ENCODE measurements at regions not wholly inside any gene's neighbourhood (a gene's known extent, or its start where the extent isn't known, plus 50 kb on each side); places are given as distances from the start of the nearest gene placed in this dataset.

- no peak overlapping the region for H2AFZ ChIP-seq (ENCODE audit: insufficient read depth, low read depth, low read length, poor library complexity, severe bottlenecking)
- no peak for DNase-seq
- H3K4me1 ChIP-seq (ENCODE audit: control insufficient read depth in 1 of 2, insufficient read depth in 2 of 2, low read length in 2 of 2) = no peaks in the 10 kb centered on the region
- no peaks in the 10 kb centered on the region for H3K27me3 ChIP-seq (ENCODE audit: control insufficient read depth in 2 of 2, insufficient read depth in 2 of 2, low read length in 2 of 2)
- no peaks in the 10 kb centered on the region for H3K36me3 ChIP-seq (replicated peaks in 1 of 2; ENCODE audit: control insufficient read depth in 1 of 2, insufficient read depth in 2 of 2, low read length in 2 of 2)
- peaks cover 0 to under 1% (median 0%) of the 10 kb centered on the region in 3 donors for H3K27me3 Mint-ChIP-seq (ENCODE audit: low read depth in 3 of 3)
- H3K79me2 ChIP-seq (ENCODE audit: insufficient read depth, low read length) = no peaks in the 10 kb centered on the region
- no peak overlapping the region for H3K4me3 ChIP-seq (replicated peaks in 1 of 3; ENCODE audit: low read depth in 2 of 3, low read length in 3 of 3)
- intact Hi-C loops (cut with micrococcal nuclease) = no loop called here
- H3K27ac ChIP-seq (ENCODE audit: low read depth in 1 of 2, low read length in 2 of 2) = no peak overlapping the region
- peaks cover 15% of the 10 kb centered on the region for H3K4me1 Mint-ChIP-seq
- H3K27ac Mint-ChIP-seq = peak overlapping the region in 1 of 7 donors; percentile 22
- no peaks in the 10 kb centered on the region for H3K9me3 ChIP-seq (replicated peaks in 1 of 2; ENCODE audit: control insufficient read depth in 1 of 2, insufficient read depth in 1 of 2, low read length in 2 of 2)
- no peaks in the 10 kb centered on the region for H3K36me3 Mint-ChIP-seq
- WGBS (ENCODE audit: insufficient coverage) = 90% methylated on average over 4 of the region's 6 CpGs
- no peak for TF ChIP-seq CTCF (IDR thresholded peaks at IDR 0.05)
- no peak overlapping the region for H3K4me2 ChIP-seq (replicated peaks; ENCODE audit: extremely low read depth, low read length, poor library complexity, severe bottlenecking)
- no peak overlapping the region for H3K9ac ChIP-seq (ENCODE audit: insufficient read depth, low read length, poor library complexity, severe bottlenecking)
- no peaks in the 10 kb centered on the region for H3K9me3 Mint-ChIP-seq
- no peaks in the 10 kb centered on the region for H4K20me1 ChIP-seq (ENCODE audit: insufficient read depth, low read length)
- H3K4me3 Mint-ChIP-seq = no peak overlapping the region
Observed at GRCh38 chr14:22485649-22486048, 103.4 kb downstream of the DAD1 start.

GRCh38 chr14:22485178-22485577 is 103.8 kb downstream of the DAD1 start:
- no peak for TF ChIP-seq CTCF (IDR thresholded peaks at IDR 0.05)
- no peak overlapping the region for H3K27ac ChIP-seq (ENCODE audit: low read depth in 1 of 2, low read length in 2 of 2)
- no peaks in the 10 kb centered on the region for H3K27me3 ChIP-seq (ENCODE audit: control insufficient read depth in 2 of 2, insufficient read depth in 2 of 2, low read length in 2 of 2)
- no peaks in the 10 kb centered on the region for H3K9me3 ChIP-seq (replicated peaks in 1 of 2; ENCODE audit: control insufficient read depth in 1 of 2, insufficient read depth in 1 of 2, low read length in 2 of 2)
- DNase-seq = no peak
- no peak overlapping the region for H2AFZ ChIP-seq (ENCODE audit: insufficient read depth, low read depth, low read length, poor library complexity, severe bottlenecking)
- no peak overlapping the region for H3K4me3 Mint-ChIP-seq
- peaks cover 15% of the 10 kb centered on the region for H3K4me1 Mint-ChIP-seq
- no peaks in the 10 kb centered on the region for H3K27me3 Mint-ChIP-seq (ENCODE audit: low read depth in 3 of 3)
- H3K79me2 ChIP-seq (ENCODE audit: insufficient read depth, low read length) = no peaks in the 10 kb centered on the region
- no CpG with 5 or more reads among the region's 1 CpG for WGBS (ENCODE audit: insufficient coverage)
- H3K4me1 ChIP-seq (ENCODE audit: control insufficient read depth in 1 of 2, insufficient read depth in 2 of 2, low read length in 2 of 2) = no peaks in the 10 kb centered on the region
- H3K4me3 ChIP-seq (replicated peaks in 1 of 3; ENCODE audit: low read depth in 2 of 3, low read length in 3 of 3) = no peak overlapping the region
- H3K9me3 Mint-ChIP-seq = no peaks in the 10 kb centered on the region
- no peaks in the 10 kb centered on the region for H3K36me3 ChIP-seq (replicated peaks in 1 of 2; ENCODE audit: control insufficient read depth in 1 of 2, insufficient read depth in 2 of 2, low read length in 2 of 2)
- H3K9ac ChIP-seq (ENCODE audit: insufficient read depth, low read length, poor library complexity, severe bottlenecking) = no peak overlapping the region
- H3K4me2 ChIP-seq (replicated peaks; ENCODE audit: extremely low read depth, low read length, poor library complexity, severe bottlenecking) = no peak overlapping the region
- no peak overlapping the region for H3K27ac Mint-ChIP-seq
- no peaks in the 10 kb centered on the region for H4K20me1 ChIP-seq (ENCODE audit: insufficient read depth, low read length)
- intact Hi-C loops (cut with micrococcal nuclease) = no loop called here
- H3K36me3 Mint-ChIP-seq = no peaks in the 10 kb centered on the region

Data from CD14-positive monocyte (primary cell).